Stomach (tissue), 4 donors: ENCODE measurements at regions not wholly inside any gene's neighbourhood (a gene's known extent, or its start where the extent isn't known, plus 50 kb on each side); places are given as distances from the start of the nearest gene placed in this dataset.
A peak's percentile ranks its signal among the peaks of the same experiment; 100 is the strongest.

Experiments
- EP300 ChIP-seq: sonication (generic); formaldehyde crosslinking; IDR thresholded peaks from one replicate; pipeline ENCODE4 v1.6.1; 2017; ENCODE audit warnings: antibody characterized with exemption
- POLR2A ChIP-seq, 4 donors: fragments of 450-650 bp; IDR thresholded peaks; one replicate each; pipeline ENCODE4 v1.6.1; 2016; ENCODE audit warnings: antibody characterized with exemption in 4 of 4, control low read depth in 2 of 4, mild to moderate bottlenecking in 1 of 4, moderate library complexity in 1 of 4
- TF ChIP-seq, protein P1 (sequence below), 7 experiments: fragments of 450-650 bp in 4 of 7; fragments of 200-600 bp in 3 of 7; sonication (generic) in 3 of 7; IDR thresholded peaks; one replicate each; pipeline ENCODE4 v1.5.1; 2016 to 2019; ENCODE audit warnings: antibody characterized with exemption in 7 of 7, control low read depth in 2 of 7, mild to moderate bottlenecking in 1 of 7

DNA sequence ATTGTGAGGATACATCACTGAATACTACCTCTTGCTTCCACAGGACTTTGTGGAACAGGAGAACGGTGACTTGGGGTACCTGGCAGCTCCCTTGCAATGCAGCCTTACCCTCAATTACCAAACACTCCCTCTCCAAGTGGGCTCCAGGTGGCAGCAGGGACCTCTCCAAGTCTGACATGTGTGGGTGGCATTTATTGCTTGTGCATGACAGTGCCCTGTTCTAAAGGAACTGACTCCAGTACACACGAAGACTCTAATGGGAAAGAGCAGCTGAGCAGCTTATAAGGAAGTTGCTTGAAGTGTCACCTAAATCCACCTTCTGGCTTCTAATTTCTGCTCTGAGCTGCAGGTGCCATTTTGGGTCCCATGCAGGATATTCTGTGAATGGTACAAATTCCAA is 174.1 kb upstream of the SLCO3A1 start:
- TF ChIP-seq, protein P1, sequence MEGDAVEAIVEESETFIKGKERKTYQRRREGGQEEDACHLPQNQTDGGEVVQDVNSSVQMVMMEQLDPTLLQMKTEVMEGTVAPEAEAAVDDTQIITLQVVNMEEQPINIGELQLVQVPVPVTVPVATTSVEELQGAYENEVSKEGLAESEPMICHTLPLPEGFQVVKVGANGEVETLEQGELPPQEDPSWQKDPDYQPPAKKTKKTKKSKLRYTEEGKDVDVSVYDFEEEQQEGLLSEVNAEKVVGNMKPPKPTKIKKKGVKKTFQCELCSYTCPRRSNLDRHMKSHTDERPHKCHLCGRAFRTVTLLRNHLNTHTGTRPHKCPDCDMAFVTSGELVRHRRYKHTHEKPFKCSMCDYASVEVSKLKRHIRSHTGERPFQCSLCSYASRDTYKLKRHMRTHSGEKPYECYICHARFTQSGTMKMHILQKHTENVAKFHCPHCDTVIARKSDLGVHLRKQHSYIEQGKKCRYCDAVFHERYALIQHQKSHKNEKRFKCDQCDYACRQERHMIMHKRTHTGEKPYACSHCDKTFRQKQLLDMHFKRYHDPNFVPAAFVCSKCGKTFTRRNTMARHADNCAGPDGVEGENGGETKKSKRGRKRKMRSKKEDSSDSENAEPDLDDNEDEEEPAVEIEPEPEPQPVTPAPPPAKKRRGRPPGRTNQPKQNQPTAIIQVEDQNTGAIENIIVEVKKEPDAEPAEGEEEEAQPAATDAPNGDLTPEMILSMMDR (IDR thresholded peaks at IDR 0.05): peak in 1 of 7 experiments; percentile 15
- TF ChIP-seq POLR2A (IDR thresholded peaks at IDR 0.05) (no peak), EP300 (no peak)
